SK-N-SH (cell line): ENCODE measurements at regions not wholly inside any gene's neighbourhood (a gene's known extent, or its start where the extent isn't known, plus 50 kb on each side); places are given as distances from the start of the nearest gene placed in this dataset.

Source experiments
- EP300 ChIP-seq, 2 experiments: IDR thresholded peaks; 2 replicates each; pipeline versions ENCODE4 v1.4.0 to v1.6.1; 2012; ENCODE audit warnings: borderline replicate concordance in 1 of 2, low read depth in 1 of 2, low read length in 1 of 2
- GATA2 ChIP-seq: sonication (generic); formaldehyde crosslinking; IDR thresholded peaks from 2 replicates; pipeline ENCODE4 v1.5.0; 2020; ENCODE audit warnings: mild to moderate bottlenecking, missing genetic modification reagents
- MXI1 ChIP-seq: IDR thresholded peaks from 2 replicates; pipeline ENCODE4 v1.6.1; 2012; ENCODE audit warnings: mild to moderate bottlenecking, low read depth, low read length, improper control_type of control experiment
- NFIC ChIP-seq: IDR thresholded peaks from 2 replicates; pipeline ENCODE4 v1.4.0; 2012; ENCODE audit warnings: borderline replicate concordance
- POLR2AphosphoS5 ChIP-seq: IDR thresholded peaks from 2 replicates; pipeline ENCODE4 v1.6.1; 2012; ENCODE audit warnings: low read depth, low read length
- TCF12 ChIP-seq: IDR thresholded peaks from 2 replicates; pipeline ENCODE4 v1.4.0; 2012
- TF ChIP-seq, protein P1 (sequence below): fragments of 200-600 bp; sonication (generic); IDR thresholded peaks from 2 replicates; pipeline ENCODE4 v1.6.1; 2017; ENCODE audit warnings: antibody characterized with exemption, mild to moderate bottlenecking, moderate library complexity

GRCh38 chr2:12317286-12317685 lies 399.4 kb upstream of the TRIB2 start:
- TF ChIP-seq, protein P1, sequence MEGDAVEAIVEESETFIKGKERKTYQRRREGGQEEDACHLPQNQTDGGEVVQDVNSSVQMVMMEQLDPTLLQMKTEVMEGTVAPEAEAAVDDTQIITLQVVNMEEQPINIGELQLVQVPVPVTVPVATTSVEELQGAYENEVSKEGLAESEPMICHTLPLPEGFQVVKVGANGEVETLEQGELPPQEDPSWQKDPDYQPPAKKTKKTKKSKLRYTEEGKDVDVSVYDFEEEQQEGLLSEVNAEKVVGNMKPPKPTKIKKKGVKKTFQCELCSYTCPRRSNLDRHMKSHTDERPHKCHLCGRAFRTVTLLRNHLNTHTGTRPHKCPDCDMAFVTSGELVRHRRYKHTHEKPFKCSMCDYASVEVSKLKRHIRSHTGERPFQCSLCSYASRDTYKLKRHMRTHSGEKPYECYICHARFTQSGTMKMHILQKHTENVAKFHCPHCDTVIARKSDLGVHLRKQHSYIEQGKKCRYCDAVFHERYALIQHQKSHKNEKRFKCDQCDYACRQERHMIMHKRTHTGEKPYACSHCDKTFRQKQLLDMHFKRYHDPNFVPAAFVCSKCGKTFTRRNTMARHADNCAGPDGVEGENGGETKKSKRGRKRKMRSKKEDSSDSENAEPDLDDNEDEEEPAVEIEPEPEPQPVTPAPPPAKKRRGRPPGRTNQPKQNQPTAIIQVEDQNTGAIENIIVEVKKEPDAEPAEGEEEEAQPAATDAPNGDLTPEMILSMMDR, result no peak
- no peak for TF ChIP-seq EP300 (IDR thresholded peaks at IDR 0.05; ENCODE audit: borderline replicate concordance in 1 of 2, low read depth in 1 of 2, low read length in 1 of 2)
- no peak for TF ChIP-seq POLR2AphosphoS5
- TF ChIP-seq GATA2 (CRISPR knock-in tag), result no peak
- TF ChIP-seq NFIC, result no peak
- TF ChIP-seq TCF12, result no peak
- TF ChIP-seq MXI1, result no peak
